ENCODE measurements at regions not wholly inside any gene's neighbourhood (a gene's known extent, or its start where the extent isn't known, plus 50 kb on each side); places are given as distances from the start of the nearest gene placed in this dataset.

DNA sequence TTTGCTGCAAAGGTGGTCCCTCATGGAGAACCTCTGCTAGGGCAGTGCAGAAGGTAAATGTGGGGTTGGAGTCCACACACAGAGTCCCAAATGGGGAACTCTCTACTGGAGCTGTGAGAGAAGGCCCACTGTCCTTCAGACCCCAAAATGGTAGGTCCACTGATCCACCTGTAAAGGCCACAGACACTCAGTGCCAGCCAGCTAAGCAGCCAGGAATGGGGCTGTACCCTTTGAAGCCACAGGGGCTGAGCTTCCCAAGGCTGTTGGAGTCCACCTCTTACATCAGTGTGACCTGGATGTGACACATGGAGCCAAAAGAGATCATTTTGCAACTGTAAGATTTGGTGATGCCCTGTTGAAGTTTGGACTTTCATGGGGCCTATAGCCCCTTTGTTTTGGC, 252.4 kb upstream of the GULP1 start:
- no peak for DNase-seq
- Histone ChIP-seq H3K4me3 (no peak overlapping the region), H3K27me3 (no peaks in the 10 kb centered on the region), H3K9me3 (no peaks in the 10 kb centered on the region), H3K36me3 (no peaks in the 10 kb centered on the region), H3K27ac (no peak overlapping the region), H3K4me1 (no peaks in the 10 kb centered on the region)
- intact Hi-C loops (cut with DNase I): no loop called here
- TF ChIP-seq, protein P1, sequence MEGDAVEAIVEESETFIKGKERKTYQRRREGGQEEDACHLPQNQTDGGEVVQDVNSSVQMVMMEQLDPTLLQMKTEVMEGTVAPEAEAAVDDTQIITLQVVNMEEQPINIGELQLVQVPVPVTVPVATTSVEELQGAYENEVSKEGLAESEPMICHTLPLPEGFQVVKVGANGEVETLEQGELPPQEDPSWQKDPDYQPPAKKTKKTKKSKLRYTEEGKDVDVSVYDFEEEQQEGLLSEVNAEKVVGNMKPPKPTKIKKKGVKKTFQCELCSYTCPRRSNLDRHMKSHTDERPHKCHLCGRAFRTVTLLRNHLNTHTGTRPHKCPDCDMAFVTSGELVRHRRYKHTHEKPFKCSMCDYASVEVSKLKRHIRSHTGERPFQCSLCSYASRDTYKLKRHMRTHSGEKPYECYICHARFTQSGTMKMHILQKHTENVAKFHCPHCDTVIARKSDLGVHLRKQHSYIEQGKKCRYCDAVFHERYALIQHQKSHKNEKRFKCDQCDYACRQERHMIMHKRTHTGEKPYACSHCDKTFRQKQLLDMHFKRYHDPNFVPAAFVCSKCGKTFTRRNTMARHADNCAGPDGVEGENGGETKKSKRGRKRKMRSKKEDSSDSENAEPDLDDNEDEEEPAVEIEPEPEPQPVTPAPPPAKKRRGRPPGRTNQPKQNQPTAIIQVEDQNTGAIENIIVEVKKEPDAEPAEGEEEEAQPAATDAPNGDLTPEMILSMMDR (IDR thresholded peaks at IDR 0.05): no peak
- TF ChIP-seq POLR2A (IDR thresholded peaks at IDR 0.05): no peak
- ATAC-seq: no peak

DNA sequence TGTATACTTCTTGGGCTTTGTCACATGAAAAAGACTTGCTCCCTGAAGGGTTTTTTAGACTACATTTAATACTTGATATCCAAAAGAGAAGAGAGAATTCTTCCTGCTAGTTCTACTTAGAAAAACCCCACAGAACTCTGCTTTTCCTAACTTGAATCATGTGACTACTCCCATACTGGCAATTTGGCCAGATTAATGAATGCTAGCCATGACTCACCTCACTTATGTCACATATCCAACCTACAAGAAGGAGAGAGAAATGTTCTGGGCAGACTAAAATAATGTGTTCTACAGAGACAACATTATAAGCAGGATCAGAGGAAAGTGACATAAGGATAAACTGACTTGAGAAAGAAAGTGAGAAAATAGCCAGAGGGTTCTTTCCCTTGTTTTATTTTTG, 249.3 kb upstream of the GULP1 start:
- H3K9me3 ChIP-seq: no peaks in the 10 kb centered on the region
- H3K4me1 ChIP-seq: no peaks in the 10 kb centered on the region
- ATAC-seq (no peak), DNase-seq (no peak)
- no peak overlapping the region for H3K27ac ChIP-seq
- intact Hi-C loops (cut with DNase I): no loop called here
- H3K36me3 ChIP-seq: no peaks in the 10 kb centered on the region
- TF ChIP-seq POLR2A (IDR thresholded peaks at IDR 0.05): no peak
- TF ChIP-seq, protein P1 (IDR thresholded peaks at IDR 0.05): no peak
- no peaks in the 10 kb centered on the region for H3K27me3 ChIP-seq
- H3K4me3 ChIP-seq: no peak overlapping the region

DNA sequence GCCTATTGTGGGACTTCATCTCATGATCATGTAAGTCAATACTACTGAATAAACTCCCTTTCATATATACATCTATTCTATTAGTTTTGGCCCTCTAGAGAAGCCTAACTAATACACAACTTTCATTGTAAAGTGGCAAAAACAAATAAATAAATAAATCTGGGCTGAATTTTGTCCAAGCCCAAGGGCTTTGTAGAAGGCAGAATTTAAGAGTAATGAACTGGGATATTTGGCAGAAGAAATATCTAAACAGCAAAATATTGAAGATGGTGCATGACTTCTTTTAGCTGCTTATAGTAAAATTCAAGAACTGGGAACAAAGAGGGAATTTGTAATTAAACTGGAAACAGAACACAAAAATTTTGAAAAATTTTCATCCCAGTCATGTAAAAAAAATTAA, 246.7 kb upstream of the GULP1 start:
- no peak for ATAC-seq
- H3K4me1 ChIP-seq: no peaks in the 10 kb centered on the region
- no peak overlapping the region for H3K27ac ChIP-seq
- DNase-seq: no peak
- H3K9me3 ChIP-seq: no peaks in the 10 kb centered on the region
- TF ChIP-seq POLR2A (IDR thresholded peaks at IDR 0.05): no peak
- TF ChIP-seq, protein P1 (IDR thresholded peaks at IDR 0.05): no peak
- no peaks in the 10 kb centered on the region for H3K36me3 ChIP-seq
- no peaks in the 10 kb centered on the region for H3K27me3 ChIP-seq
- intact Hi-C loops (cut with DNase I): no loop called here
- no peak overlapping the region for H3K4me3 ChIP-seq

DNA sequence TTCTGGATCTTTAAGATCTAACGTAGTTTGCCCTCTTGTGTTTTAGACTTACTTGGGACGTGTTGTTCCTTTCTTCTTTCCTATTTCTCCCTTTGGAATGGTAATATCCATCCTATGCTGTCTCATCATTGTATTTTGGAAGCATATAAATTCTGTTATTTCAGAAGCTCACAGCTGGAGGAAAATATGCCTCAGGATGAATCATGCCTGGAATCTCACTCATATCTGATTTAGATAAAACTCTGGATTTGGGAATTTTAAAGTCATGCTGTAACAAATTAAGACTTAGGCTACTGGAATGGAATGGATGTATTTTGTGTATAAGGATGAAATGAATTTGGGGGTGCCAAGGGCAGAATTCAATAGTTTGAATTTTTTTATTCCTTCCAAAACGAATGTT, 245.2 kb upstream of the GULP1 start:
- no peaks in the 10 kb centered on the region for H3K9me3 ChIP-seq
- 79 to 83% (median 81%) methylated on average over 3 of the region's 3 CpGs for WGBS, 4 donors
- DNase-seq: no peak
- no peaks in the 10 kb centered on the region for H3K36me3 ChIP-seq
- intact Hi-C loops (cut with DNase I): no loop called here
- TF ChIP-seq, protein P1 (IDR thresholded peaks at IDR 0.05): no peak
- TF ChIP-seq POLR2A (IDR thresholded peaks at IDR 0.05): no peak
- no peak for ATAC-seq
- no peaks in the 10 kb centered on the region for H3K4me1 ChIP-seq
- H3K4me3 ChIP-seq: no peak overlapping the region
- no peaks in the 10 kb centered on the region for H3K27me3 ChIP-seq
- H3K27ac ChIP-seq: no peak overlapping the region

Data from heart left ventricle (tissue), 16 donors.